Body of pancreas (tissue), 4 donors: ENCODE measurements at regions not wholly inside any gene's neighbourhood (a gene's known extent, or its start where the extent isn't known, plus 50 kb on each side); places are given as distances from the start of the nearest gene placed in this dataset.

Experiments used
- POLR2A ChIP-seq, 3 donors: fragments of 450-650 bp; IDR thresholded peaks; one replicate each; pipeline ENCODE4 v1.6.1; 2016; ENCODE audit warnings: antibody characterized with exemption in 3 of 3, mild to moderate bottlenecking in 2 of 3
- TF ChIP-seq, protein P1 (sequence below), 7 experiments: fragments of 450-650 bp in 4 of 7; fragments of 200-600 bp in 3 of 7; sonication (generic) in 3 of 7; IDR thresholded peaks; one replicate each; pipeline ENCODE4 v1.5.1; 2016 to 2019; ENCODE audit warnings: antibody characterized with exemption in 7 of 7

DNA sequence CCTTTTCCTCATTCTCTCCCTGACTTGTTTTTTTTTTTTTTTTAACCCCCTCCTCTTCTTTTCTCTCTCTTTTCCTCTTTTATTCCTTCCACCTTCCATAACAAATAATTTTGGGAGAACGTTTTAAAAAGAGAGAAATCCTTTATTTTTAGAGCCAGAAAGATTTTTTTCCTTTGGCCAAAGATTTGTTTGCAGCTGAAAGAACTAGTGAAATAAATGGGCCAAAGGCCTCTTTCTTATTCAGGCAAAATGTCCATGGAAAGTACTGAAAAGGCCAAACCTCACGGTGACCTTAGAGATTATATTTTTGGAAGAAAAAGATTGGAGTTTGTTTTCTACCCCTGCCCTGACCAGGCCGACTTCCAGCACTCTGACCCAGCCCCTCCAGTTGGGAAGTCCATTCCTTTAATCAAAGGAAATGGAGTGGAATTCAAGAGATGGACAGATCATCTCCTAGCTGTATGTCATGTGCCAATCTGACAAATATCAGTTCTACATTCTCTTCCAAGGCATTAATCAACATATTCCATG is 214.3 kb upstream of the ADAMTS9 start:
- TF ChIP-seq, protein P1, sequence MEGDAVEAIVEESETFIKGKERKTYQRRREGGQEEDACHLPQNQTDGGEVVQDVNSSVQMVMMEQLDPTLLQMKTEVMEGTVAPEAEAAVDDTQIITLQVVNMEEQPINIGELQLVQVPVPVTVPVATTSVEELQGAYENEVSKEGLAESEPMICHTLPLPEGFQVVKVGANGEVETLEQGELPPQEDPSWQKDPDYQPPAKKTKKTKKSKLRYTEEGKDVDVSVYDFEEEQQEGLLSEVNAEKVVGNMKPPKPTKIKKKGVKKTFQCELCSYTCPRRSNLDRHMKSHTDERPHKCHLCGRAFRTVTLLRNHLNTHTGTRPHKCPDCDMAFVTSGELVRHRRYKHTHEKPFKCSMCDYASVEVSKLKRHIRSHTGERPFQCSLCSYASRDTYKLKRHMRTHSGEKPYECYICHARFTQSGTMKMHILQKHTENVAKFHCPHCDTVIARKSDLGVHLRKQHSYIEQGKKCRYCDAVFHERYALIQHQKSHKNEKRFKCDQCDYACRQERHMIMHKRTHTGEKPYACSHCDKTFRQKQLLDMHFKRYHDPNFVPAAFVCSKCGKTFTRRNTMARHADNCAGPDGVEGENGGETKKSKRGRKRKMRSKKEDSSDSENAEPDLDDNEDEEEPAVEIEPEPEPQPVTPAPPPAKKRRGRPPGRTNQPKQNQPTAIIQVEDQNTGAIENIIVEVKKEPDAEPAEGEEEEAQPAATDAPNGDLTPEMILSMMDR (IDR thresholded peaks at IDR 0.05) = no peak
- no peak for TF ChIP-seq POLR2A (IDR thresholded peaks at IDR 0.05)
